AG09319 (cell line): ENCODE measurements at regions not wholly inside any gene's neighbourhood (a gene's known extent, or its start where the extent isn't known, plus 50 kb on each side); places are given as distances from the start of the nearest gene placed in this dataset.

ENCODE experiments used
- DNase-seq: peaks from one replicate; pipeline ENCODE4 v3.0.0-alpha.2; 2010; ENCODE audit warnings: low read depth; ENCODE audit errors: extremely low read depth
- CTCF ChIP-seq: IDR thresholded peaks from 2 replicates; pipeline ENCODE4 v1.5.1; 2011; ENCODE audit warnings: low read depth, mild to moderate bottlenecking, inconsistent platforms, low read length, moderate library complexity

GRCh38 chr1:108050911-108051629 is 86.1 kb upstream of the VAV3 start:
- no peak for DNase-seq
- no peak for TF ChIP-seq CTCF

- no peak for DNase-seq
- no peak for TF ChIP-seq CTCF
Observed at GRCh38 chr1:108050158-108050557, 85.2 kb upstream of the VAV3 start.

GRCh38 chr1:108049178-108049819 is 84.3 kb upstream of the VAV3 start:
- peak; percentile 49 for TF ChIP-seq CTCF
- DNase-seq, result no peak

GRCh38 chr1:108048301-108049177 is 83.6 kb upstream of the VAV3 start:
- TF ChIP-seq CTCF, result no peak
- DNase-seq, result no peak

- no peak for DNase-seq
- no peak for TF ChIP-seq CTCF
Observed at GRCh38 chr1:108047085-108047484, 82.1 kb upstream of the VAV3 start.

GRCh38 chr1:108046026-108046425 is 81.0 kb upstream of the VAV3 start:
- DNase-seq, result no peak
- no peak for TF ChIP-seq CTCF

- no peak for TF ChIP-seq CTCF
- no peak for DNase-seq
Observed at GRCh38 chr1:108045460-108045859, 80.5 kb upstream of the VAV3 start.
